HS-27A (cell line): ENCODE measurements at regions not wholly inside any gene's neighbourhood (a gene's known extent, or its start where the extent isn't known, plus 50 kb on each side); places are given as distances from the start of the nearest gene placed in this dataset.

Experiments
- DNase-seq: peaks from one replicate; pipeline ENCODE4 v3.0.0-alpha.2; 2012; ENCODE audit warnings: low read depth, missing footprints

DNA sequence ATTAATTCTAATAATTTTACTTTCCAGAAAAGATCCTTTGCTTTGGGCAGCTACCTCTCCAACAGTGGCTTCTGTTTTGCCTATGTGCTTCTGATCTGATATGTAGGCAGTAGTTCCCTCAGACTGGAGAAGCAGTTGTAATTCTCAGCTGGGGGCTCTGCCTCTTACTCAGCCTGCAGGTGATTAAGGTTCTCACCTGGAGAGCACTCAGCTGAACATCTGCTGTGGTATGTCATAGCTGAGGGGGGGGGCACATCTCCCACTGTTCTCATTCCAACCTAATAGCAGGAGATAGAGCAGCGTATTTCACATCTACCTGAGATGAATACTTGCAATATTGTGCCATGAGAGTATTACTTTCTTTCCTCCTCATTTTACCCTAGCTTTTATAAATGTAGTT is 511.9 kb upstream of the CDH8 start:
- DNase-seq = no peak

DNA sequence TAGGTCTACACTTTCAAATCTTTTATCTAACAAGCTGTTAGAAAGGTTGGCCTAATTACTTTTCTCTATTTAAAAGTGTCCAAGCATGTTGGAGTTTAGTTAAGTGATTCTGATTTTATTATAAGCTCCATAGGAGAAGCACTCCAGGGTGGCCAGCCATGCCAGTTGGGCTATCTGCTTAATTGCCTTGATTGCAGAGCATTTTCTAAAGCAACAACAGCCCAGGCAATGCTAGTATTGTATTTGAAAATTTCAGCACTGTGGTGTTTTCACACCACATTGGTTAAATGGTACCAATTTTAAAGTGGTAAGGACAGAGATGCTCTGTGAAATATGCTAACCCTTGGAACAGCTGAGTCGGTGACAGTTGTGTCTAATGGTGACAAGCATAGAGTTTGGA is 510.5 kb upstream of the CDH8 start:
- no peak for DNase-seq

DNA sequence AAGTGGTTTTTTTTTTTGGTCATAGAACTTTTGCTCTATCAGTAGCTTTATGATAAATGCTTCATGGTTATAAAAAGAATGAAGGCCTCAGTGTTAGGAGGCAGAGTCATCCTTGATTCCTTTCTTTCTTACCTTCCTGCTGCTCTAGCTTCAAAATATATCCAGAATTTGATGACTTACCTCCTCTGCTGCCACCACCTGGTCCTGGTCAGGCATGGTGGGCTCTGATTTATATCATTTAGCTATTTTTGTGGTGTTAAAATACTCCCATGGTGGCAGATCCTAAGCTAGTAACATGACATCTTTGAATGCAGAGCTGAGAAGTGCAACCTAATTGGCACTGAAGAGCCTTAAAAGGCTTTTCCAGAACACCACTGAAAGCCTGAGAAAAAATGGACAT is 508.8 kb upstream of the CDH8 start:
- DNase-seq = no peak

DNA sequence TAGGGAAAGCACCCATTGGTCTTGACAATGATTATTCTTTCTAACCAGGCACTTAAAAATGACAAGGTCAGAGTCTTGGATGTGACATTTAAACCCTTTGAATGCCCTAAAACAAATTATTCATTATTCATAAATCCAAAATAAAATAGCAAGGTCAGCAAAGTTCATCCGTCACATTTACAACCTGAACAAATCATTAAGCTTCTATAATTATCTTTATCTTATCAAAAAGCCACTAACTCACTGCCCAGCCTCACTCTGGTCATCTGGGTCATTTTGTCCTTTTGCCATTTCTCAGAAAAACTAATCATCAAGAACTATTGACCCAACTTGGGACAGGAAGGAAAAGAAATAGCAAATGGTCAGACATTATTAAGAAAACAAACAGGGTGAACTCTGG is 507.3 kb upstream of the CDH8 start:
- DNase-seq = no peak

DNA sequence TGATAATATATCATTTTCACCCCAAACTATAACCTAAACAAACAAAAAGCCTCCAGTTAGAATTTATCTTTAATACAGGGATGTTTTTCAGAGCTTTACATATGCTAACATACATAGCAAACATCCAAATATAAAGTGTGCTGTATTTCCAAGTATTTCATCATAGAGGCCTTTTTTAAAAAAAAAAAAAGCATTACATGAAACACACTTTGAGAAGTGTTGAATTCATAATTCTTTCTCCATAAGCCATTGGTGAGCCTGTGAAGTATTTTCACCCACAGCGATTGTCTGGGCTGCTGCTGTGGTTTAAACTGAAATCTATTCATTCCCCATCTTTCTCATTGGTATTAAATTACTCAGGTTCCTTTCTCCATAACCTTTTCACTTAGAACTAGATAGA is 503.4 kb upstream of the CDH8 start:
- no peak for DNase-seq

DNA sequence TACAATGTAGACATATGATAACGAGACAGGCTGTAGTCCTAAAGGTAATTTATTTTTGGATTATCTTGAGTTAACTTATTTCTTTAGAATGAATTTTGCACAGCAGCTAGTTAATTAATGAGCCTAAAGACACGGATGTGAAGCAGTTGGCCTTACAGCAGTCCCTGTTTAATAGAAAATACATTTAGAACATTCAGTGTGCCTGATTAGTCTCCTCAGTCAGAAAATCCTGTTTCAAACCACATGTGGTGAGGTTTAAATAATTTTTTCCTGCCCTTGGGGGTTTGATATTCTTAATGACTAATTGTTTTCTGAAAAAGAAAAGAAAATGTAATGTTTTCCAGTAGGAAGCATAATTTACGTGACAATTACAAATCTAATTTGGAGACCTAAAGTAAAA is 494.2 kb upstream of the CDH8 start:
- no peak for DNase-seq

DNA sequence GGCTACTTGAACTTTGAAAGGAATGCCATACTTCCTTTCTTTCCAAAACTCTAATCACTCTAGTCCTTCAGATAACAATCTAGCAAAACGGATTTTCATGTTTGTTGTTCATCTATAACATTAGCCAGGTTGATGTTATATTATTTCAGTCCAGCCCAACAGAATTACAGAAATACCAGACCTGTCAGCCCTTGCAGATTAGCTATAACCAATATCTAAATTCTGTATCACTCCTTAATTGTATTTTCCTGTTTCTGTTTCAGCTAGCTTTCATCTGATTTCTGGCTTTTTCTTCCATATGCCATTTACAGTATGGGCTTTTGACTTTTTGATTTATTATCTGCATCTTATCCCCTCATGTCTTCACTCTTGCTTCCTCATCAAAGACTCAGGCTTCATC is 479.8 kb upstream of the CDH8 start:
- DNase-seq = no peak

DNA sequence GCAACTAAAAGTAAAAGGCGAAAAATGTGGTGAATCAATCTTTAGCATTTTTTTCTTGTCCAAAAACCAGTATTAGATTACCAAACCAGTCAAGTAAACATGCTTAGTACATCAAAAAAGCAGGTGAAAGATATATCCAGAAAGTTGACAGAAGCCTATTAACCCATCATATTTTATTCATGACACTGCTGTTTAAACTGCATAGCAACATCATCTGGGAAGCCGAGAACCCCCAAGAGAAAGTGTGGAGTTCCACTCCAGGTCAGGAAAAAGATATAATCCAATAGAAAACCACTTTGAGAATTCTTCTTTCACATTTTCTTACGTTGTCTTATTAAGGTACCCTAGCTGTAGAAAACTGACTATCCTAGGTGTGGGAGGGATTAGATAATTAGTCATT is 466.8 kb upstream of the CDH8 start:
- no peak for DNase-seq

DNA sequence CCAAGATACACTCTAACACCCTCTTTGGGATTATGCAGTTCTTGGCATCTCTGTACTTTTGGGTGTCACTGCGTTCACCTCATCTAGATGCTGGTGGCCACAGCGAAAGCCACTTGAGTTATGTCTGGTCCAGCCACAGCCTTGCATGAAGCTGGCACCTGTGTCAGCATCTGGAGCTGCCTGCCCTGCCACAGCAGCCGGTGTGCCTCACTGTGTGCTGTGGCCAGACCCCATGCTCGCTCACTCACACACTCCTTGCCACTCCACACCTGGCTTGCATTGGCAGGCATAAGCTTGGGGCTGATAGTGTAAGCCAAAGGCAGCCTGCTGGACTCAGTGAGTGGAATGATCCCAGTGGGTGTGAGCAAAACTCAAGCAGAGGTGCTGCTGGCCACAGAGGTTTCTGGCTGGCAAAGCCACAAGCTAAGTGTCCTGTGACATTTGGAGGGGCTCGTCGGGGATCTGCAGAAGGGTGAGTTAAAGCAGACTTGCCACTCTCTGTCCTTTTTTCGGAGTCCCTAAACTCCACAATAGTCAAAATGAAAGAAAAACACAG is 442.7 kb upstream of the CDH8 start:
- DNase-seq = no peak

DNA sequence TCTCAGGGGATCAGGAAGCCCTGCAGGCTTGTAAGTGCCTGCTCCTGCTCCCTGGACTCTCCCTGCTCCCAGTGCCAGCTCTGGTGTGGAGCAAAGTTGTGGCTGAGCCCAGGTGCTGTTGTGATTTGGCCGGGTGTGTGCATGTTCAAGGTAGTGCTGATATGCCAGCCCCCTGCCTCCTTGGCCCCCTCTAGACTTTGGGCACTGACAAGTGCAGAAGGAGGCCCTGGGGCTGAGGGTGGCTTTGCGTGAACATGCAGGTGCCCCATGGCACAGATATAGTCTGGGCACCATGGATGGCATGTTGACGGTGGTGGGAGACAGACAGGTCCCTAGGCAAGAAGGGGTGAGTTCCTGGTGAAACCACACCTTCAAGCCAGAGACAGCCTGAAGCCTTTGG is 441.6 kb upstream of the CDH8 start:
- no peak for DNase-seq

DNA sequence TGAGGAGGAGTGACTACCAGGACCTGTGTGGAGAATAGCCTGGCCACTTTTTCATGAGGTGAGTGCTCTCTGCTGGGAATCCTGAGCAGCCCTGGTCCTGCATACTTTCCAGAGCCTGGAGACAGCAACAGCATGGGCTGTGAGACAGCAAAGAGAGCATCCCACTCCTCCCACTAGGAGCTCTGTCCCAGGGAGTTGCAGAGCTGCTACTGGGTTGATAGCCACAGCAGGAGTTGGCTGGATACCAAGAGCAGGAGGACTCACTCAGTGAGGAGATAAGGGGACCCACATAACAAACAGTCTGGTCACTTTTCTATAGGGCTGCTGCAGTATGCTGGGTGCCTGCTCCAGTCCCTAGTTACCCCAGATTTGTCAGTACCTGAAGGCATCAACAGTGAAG is 439.3 kb upstream of the CDH8 start:
- DNase-seq = no peak

DNA sequence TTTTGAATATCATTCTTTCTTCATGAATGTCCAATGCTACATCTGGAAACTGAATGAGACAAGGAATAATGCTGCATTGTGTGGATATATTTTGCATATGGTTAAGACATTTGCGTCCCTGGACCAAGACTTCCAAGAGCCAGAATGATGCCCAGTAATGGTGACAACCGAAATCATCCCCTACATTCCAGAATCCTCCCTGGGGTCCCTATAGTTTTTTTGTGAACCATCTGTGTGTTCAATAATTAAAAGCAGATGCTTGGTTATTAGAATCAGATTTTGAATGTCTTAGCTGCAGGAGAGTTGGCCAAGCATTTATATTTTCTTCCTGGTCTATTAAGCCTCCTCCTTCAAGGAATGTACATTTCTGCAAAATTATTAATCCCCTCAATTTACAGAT is 426.7 kb upstream of the CDH8 start:
- DNase-seq = no peak

DNA sequence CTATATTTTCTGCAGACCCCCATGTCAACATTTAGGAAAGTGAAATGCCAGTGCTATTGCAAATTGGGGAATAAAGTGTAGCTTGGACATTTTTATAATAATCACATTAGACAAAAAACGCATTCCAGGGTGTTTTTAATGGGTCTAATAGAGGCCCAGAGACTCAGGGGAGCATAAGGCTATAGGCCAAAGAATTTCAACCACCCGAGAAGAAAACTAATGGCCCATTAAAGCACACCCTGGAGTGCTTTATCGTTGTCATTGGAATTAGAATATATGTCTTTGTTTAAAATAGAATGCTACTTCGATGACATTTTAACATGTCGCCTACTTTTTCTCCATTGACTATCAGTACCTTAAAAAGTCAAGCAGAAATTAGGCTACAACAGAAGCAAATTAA is 414.1 kb upstream of the CDH8 start:
- no peak for DNase-seq

DNA sequence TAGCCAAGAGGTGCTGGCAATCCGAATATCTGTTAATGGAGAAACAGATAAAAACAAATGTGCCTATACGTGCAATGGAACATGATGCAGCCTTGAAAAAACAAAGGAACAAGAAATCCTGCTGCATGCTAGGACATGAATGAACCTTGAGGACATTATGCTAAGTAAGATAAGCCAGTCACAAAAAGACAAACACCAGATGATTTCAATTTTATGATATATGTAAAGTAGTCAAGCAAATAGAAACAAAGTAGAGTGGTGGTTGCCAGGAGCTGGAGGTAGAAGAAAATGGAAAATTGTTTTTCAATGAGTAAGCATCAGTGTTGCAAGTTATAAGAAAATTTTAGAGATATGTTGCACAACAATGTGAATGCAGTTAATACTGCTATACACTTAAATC is 409.7 kb upstream of the CDH8 start:
- DNase-seq = no peak

DNA sequence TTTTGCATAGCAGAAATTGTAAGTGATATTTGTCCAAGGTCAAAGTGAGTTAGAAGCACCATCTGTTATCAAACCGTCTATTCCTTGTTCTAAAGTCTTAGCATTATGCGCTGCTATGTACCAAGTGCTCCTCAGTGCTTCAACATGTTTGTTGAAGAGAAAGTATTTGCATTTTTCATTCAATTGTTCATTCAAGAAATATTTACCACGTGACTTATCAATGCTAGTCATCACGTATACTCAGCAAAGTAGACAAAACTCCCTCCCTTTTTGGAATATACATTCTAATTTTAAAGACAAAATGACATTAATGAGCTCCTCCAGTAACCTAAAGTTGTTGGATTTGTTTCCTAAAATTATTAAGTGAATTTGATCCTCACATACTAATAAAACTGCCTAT is 388.0 kb upstream of the CDH8 start:
- no peak for DNase-seq

DNA sequence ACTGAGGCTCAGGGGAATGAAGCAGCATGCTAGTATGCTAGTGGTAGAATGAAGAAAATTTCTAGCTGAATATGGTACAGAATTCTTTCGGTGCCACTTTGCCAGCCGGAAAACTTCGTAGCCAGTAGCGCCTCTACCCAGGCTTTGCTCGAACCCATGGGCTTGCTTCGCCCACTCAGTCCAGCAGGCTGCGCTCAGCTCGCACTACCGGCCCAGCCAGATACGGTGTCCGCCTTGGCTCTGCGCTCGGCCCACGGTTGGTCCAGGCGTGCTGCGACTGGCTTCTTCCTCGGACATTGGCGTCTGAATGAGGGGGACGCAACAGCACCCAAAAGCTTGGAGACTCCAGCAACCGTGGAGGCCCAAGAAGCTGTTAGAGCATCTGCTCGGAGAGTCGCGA is 372.5 kb upstream of the CDH8 start:
- no peak for DNase-seq

DNA sequence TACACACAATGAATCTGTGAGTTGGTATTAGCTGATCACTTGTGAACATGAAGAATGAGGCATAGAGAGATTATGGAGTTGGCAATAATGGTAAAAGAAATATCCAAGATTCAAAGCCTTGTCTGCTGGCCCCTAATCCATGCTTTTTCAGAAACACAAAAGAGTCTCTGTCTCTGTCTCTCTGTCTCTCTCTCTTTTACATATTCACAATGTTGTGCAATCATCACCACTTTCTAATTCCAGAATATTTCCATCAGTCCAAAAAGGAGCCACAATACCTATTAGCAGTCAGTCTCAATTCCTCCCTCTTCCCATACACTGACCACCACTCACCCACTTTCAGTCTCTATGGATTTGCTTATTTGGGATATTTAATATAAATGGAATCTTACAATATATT is 370.1 kb upstream of the CDH8 start:
- DNase-seq = no peak

DNA sequence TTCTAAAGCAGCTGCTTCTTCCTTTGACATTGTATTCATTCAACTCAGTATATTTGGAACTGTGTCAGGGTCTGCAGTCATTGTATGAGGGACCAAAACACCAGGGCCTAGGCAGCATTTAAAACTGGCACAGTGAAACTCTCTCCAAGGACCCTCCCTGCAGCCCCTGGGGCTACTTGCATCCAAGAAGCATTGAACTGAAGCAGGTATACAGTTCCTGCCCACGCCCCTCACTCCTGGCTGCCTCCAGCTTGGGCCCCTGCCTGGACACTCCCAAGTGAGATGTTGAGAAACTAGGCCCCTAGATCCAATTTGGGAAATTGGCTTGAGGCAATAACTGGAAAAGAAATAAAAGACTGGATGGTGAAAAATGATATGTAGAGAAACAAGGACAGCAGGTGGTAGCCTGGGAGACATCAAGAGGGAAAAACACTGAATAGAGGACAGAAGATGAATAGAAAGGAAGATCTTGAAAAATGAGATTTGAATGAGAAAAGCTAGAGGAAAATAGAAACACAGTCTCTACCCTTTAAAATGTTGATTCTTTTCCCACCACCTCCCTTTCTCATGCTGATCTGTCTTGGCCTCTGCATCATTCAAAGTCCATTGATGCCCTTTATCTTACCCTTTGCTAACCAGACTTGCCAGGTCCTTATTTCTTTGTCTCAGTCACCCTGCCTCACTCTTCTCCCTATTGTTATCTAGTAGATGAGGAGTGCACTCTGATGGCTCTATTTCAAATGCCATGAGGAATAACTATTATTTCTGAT is 368.8 kb upstream of the CDH8 start:
- DNase-seq = no peak

DNA sequence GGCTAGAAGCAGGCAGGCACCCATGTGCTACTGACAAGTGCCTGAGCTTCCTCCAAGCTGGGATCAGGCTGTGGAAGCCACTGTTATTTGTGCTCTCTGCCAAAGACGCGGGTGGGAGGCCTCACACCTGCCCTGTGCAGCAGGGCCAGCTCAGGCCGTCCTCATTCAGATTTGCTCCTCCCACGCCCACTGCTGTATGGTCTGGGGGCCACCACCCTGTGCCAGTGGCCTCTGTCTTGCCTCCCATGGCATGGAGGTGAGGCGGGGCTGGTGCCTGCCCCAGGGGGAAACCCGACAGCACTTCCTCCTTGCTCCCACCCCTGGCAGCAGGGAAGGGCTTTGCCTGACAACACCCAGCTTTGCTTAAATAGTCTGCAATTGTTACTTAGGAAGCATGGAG is 356.5 kb upstream of the CDH8 start:
- DNase-seq = no peak

DNA sequence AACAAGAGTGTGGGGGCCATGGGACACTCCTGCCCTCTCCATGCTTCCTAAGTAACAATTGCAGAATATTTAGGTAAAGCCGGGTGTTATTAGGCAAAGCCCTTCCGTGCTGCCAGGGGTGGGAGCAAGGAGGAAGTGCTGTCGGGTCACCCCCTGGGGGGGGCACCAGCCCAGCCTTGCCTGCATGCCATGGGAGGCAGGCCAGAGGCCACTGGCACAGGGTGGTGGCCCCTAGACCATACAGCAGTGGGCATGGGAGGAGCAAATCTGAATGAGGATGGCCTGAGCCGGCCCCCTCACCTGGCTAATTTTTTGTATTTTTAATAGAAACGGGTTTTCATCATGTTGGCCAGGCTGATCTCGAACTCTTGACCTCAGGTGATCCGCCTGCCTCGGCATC is 355.7 kb upstream of the CDH8 start:
- DNase-seq = no peak

DNA sequence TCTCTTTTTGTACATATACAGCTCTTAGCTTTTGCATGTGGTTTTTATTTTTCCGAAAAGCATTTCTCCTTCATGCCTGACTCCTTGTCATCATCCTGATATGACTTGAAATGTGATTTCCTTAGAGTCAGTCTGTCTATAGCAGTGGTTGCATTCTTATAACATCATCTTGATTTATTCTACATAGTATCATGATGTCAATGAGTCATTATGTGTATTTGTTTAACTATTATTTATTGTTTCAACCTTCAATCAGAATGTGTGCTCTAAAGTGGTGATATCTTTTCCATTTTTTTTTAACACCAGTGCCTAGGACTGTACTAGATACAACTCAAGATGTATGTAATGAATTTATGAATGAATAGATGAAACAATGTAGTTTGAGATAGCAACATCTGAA is 354.9 kb upstream of the CDH8 start:
- DNase-seq = no peak

DNA sequence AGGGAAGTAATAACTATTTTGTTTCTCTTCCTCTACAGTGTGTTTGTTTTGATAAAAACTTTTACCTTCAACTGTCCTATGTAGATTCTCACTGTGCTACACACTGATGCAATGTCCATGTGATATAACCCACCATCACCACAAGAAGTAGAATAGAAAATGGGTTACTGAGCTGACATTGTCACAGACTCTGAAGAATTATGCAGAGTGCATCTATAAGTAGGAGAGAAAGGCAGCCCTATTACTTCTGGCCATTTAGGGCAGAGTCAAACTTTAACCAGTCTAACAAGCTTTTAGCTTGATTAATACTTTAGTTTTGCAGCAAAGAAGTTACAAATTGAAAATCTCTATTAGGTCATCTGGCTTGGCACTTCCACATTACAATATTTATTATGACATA is 354.0 kb upstream of the CDH8 start:
- no peak for DNase-seq

DNA sequence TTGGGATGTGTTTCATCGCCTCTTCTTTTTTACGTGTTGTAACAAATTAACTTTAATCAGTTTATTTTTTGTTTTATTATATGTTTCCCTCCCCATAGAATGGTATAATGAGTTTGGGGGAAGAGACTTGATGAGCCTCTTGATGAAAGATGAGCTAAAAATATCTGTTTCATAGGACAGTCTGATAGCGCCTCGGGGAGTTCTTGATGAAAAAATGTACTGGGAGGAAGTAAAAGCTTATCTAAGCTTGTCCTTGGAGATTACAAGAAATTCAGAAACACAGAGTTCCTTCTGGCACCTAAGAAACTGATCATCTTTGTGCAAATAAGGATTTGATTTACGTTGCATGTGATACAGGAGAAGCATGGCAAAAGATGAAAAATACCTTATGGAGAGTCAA is 350.2 kb upstream of the CDH8 start:
- DNase-seq = no peak

DNA sequence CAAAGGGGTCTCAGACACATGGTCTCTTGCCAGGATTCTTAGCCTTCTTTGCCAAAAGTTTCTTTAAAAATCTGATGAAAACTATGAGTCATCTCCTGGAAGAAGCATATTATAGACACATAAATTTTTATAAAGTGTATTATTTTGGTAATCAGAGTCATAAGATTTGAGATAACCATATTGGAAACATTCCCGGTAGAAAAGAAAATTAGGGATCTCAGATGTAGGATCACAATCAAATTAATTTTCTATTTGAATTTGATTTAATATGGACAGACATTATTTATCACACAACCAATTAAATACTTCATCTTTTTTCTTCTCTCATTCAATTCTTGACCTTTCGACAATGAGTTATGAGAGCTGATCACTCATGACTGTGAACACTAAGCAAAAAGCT is 347.7 kb upstream of the CDH8 start:
- no peak for DNase-seq
